ENCODE measurements at regions not wholly inside any gene's neighbourhood (a gene's known extent, or its start where the extent isn't known, plus 50 kb on each side); places are given as distances from the start of the nearest gene placed in this dataset.

DNA sequence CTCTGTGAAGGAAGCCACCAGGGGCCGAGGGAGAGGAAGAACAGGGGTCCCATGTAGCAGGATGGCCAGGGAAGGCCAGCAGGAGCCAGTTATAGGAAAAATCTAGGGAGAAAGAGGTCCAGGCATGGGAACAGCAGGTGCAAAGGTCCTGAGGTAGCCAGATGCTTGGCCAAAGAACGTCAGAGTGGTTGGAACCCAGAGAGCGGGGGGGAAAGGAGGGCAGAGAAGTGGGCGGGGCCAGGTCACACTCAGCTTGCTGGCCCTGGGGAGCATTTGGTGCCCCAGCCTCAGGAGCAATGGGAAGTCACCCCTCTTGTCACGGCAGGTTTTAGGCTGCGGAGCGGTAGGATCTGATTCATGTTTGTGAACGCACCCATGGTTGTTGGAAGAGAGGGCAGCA is 180.5 kb downstream of the PHETA1 start:
- intact Hi-C loops (cut with micrococcal nuclease), result no loop called here
- H3K4me3 ChIP-seq, result no peak overlapping the region
- no peaks in the 10 kb centered on the region for H3K4me1 ChIP-seq
- H3K36me3 ChIP-seq, result no peaks in the 10 kb centered on the region
- H3K27me3 ChIP-seq (ENCODE audit: low read depth), result peaks cover 28% of the 10 kb centered on the region
- H3K9me3 ChIP-seq (replicated peaks), result no peaks in the 10 kb centered on the region
- DNase-seq, result no peak
- no peak overlapping the region for H3K27ac ChIP-seq (replicated peaks)
- TF ChIP-seq, protein P1, sequence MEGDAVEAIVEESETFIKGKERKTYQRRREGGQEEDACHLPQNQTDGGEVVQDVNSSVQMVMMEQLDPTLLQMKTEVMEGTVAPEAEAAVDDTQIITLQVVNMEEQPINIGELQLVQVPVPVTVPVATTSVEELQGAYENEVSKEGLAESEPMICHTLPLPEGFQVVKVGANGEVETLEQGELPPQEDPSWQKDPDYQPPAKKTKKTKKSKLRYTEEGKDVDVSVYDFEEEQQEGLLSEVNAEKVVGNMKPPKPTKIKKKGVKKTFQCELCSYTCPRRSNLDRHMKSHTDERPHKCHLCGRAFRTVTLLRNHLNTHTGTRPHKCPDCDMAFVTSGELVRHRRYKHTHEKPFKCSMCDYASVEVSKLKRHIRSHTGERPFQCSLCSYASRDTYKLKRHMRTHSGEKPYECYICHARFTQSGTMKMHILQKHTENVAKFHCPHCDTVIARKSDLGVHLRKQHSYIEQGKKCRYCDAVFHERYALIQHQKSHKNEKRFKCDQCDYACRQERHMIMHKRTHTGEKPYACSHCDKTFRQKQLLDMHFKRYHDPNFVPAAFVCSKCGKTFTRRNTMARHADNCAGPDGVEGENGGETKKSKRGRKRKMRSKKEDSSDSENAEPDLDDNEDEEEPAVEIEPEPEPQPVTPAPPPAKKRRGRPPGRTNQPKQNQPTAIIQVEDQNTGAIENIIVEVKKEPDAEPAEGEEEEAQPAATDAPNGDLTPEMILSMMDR (IDR thresholded peaks at IDR 0.05; ENCODE audit: borderline replicate concordance), result no peak

- Histone ChIP-seq H3K27me3 (ENCODE audit: low read depth) (peaks cover 16% of the 10 kb centered on the region), H3K4me1 (no peaks in the 10 kb centered on the region), H3K9me3 (replicated peaks) (no peaks in the 10 kb centered on the region), H3K4me3 (no peak overlapping the region), H3K27ac (replicated peaks) (no peak overlapping the region), H3K36me3 (no peaks in the 10 kb centered on the region)
- intact Hi-C loops (cut with micrococcal nuclease), result no loop called here
- TF ChIP-seq, protein P1 (IDR thresholded peaks at IDR 0.05; ENCODE audit: borderline replicate concordance), result no peak
- no peak for DNase-seq
Measured at GRCh38 chr12:111186347-111186746, 182.5 kb downstream of the PHETA1 start.

- Histone ChIP-seq H3K4me1 (no peaks in the 10 kb centered on the region), H3K4me3 (no peak overlapping the region), H3K27ac (replicated peaks) (no peak overlapping the region), H3K27me3 (ENCODE audit: low read depth) (peaks cover 14% of the 10 kb centered on the region), H3K9me3 (replicated peaks) (no peaks in the 10 kb centered on the region), H3K36me3 (no peaks in the 10 kb centered on the region)
- intact Hi-C loops (cut with micrococcal nuclease), result no loop called here
- no peak for DNase-seq
- TF ChIP-seq, protein P1 (IDR thresholded peaks at IDR 0.05; ENCODE audit: borderline replicate concordance), result no peak
Measured at GRCh38 chr12:111185889-111186227, 183.0 kb downstream of the PHETA1 start.

GRCh38 chr12:111185206-111185888 is 183.5 kb downstream of the PHETA1 start:
- TF ChIP-seq, protein P1 (IDR thresholded peaks at IDR 0.05; ENCODE audit: borderline replicate concordance), result no peak
- DNase-seq, result no peak
- no peak overlapping the region for H3K27ac ChIP-seq (replicated peaks)
- no peaks in the 10 kb centered on the region for H3K9me3 ChIP-seq (replicated peaks)
- no peaks in the 10 kb centered on the region for H3K4me1 ChIP-seq
- intact Hi-C loops (cut with micrococcal nuclease), result no loop called here
- no peak overlapping the region for H3K4me3 ChIP-seq
- peaks cover 15% of the 10 kb centered on the region for H3K27me3 ChIP-seq (ENCODE audit: low read depth)
- H3K36me3 ChIP-seq, result no peaks in the 10 kb centered on the region

DNA sequence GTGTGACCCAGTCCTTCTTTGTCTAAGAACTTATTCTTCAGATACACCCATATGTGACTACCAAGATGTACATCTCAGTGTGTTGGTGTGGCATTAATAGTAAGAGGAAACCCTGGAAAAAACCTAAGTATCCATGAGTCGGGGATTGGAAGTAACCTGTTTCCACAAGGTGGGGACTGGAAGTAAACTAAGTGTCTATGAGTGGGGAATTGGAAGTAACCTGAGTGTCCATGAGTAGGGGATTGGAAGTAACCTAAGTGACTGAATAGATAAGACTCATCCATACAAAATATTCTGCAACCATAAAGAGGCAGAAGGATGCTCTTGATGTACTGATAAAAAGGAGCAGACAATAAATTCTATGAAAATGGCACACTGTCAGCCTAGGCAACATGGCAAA is 184.7 kb downstream of the PHETA1 start:
- no peaks in the 10 kb centered on the region for H3K36me3 ChIP-seq
- H3K9me3 ChIP-seq (replicated peaks), result no peaks in the 10 kb centered on the region
- intact Hi-C loops (cut with micrococcal nuclease), result no loop called here
- no peak overlapping the region for H3K4me3 ChIP-seq
- H3K27me3 ChIP-seq (ENCODE audit: low read depth), result peaks cover 25% of the 10 kb centered on the region
- no peak for DNase-seq
- no peaks in the 10 kb centered on the region for H3K4me1 ChIP-seq
- H3K27ac ChIP-seq (replicated peaks), result no peak overlapping the region
- TF ChIP-seq, protein P1 (IDR thresholded peaks at IDR 0.05; ENCODE audit: borderline replicate concordance), result no peak

Measured in left ventricle myocardium inferior (tissue), 1 donor.